ENCODE measurements at regions not wholly inside any gene's neighbourhood (a gene's known extent, or its start where the extent isn't known, plus 50 kb on each side); places are given as distances from the start of the nearest gene placed in this dataset.

DNA sequence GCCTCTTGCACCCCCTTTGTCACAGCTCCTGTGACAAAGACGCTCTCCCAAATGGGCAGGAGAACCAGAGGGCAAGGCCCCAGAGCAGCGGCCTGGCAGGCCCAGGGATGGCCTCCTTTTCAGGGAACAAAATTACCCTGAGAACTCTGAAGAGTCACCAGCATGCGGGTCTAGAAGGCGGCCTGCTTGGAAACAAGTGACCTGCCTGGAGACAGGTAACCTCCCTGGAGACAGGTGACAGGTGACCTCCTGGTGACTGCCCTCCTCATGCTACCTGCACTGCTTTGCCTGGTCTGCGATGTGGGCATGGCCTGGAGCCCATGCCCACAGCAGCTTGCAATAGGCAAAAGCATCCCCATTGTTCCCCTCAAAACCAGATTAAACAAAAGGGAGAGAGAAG is 86.5 kb upstream of the ZC3H12A start:
- H3K27me3 ChIP-seq (ENCODE audit: control insufficient read depth in 1 of 2, insufficient read depth in 2 of 2, low read length in 1 of 2) = peaks cover 0 to 1% of the 10 kb centered on the region in 2 donors
- 85% methylated on average over 5 of the region's 5 CpGs for WGBS, 2 donors
- no peak for ATAC-seq (ENCODE audit: low FRiP score)
- DNase-seq = no peak
- no peaks in the 10 kb centered on the region for H3K4me1 ChIP-seq (ENCODE audit: control insufficient read depth in 1 of 2, insufficient read depth in 2 of 2, low read length in 2 of 2)
- intact Hi-C loops (cut with DNase I) = no loop called here
- no peaks in the 10 kb centered on the region for H3K36me3 ChIP-seq (ENCODE audit: control insufficient read depth in 1 of 2, insufficient read depth in 2 of 2, low read length in 1 of 2)
- no peak overlapping the region for H3K4me3 ChIP-seq (ENCODE audit: low read length in 2 of 2)
- H3K9me3 ChIP-seq (ENCODE audit: control insufficient read depth, low read length) = peaks cover 3% of the 10 kb centered on the region
- no peak overlapping the region for H3K27ac ChIP-seq (ENCODE audit: low read depth in 1 of 2, low read length in 2 of 2)

DNA sequence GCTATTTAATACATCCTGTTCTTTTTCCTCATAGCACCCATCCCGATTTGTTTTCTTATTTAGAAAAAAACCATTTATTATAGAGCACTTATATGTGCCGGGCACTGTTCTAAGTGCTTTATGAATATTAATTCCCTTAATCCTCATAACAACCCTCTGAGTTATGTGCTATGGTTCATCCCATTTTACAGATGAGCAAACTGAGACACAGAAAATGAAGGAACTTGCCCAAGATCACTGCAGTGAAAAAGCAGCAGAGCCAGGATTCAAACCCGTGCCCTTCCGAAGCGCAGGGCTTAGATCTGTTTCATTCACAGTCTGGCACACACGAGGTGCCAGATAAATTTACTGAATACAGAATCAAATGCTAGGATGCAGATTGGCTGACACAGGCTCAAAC is 85.1 kb upstream of the ZC3H12A start:
- H3K27me3 ChIP-seq (ENCODE audit: control insufficient read depth in 1 of 2, insufficient read depth in 2 of 2, low read length in 1 of 2) = no peaks in the 10 kb centered on the region

DNA sequence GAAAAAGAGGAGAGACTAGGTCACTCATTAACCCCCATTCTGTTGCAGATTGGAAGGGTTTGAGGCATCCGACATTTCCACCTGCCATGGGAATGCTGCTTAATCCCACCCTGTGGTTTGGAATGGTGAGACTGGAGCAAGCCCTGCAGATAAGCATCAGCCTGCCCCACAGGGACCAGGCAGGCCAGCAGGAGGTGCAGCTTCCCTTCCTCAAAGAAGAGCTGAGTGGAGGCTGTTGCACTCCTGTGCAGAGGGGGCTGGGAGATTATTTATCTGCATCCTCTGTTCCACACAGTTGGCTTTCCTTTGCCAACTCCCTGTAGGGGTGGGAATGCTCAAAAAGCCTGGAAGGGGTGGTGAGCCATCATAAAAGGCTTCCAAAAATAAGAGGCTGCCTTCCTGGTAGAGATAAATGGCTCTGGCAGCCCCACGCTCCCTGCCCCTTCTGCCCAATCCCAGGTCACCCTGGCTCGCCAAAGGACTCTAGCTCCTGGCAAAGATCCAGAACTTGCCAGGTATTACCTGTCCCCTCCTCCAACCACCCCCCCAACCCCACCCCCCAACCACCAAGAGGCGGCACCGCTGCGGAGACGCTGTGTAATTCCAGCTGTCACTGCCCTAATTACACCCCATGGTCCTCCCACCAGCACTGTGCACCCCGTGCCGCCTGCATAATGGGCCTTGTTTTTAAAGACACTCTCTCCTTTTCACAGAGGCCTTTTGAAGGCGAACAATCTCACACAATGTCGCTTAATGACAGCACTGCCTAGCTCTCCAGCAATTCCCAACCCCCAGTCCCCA is 83.0 kb upstream of the ZC3H12A start:
- no peaks in the 10 kb centered on the region for H3K36me3 ChIP-seq (ENCODE audit: control insufficient read depth in 1 of 2, insufficient read depth in 2 of 2, low read length in 1 of 2)
- intact Hi-C loops (cut with DNase I) = no loop called here
- no peaks in the 10 kb centered on the region for H3K4me1 ChIP-seq (ENCODE audit: control insufficient read depth in 1 of 2, insufficient read depth in 2 of 2, low read length in 2 of 2)
- H3K27ac ChIP-seq (ENCODE audit: low read depth in 1 of 2, low read length in 2 of 2) = no peak overlapping the region
- WGBS, 2 donors = 8 to 15% methylated on average over 11 of the region's 11 CpGs
- H3K9me3 ChIP-seq (ENCODE audit: control insufficient read depth, low read length) = no peaks in the 10 kb centered on the region
- no peaks in the 10 kb centered on the region for H3K27me3 ChIP-seq (ENCODE audit: control insufficient read depth in 1 of 2, insufficient read depth in 2 of 2, low read length in 1 of 2)
- no peak overlapping the region for H3K4me3 ChIP-seq (ENCODE audit: low read length in 2 of 2)
- ATAC-seq (ENCODE audit: low FRiP score) = no peak
- DNase-seq = no peak

More for the DNA sequence above, 85.1 kb upstream of the ZC3H12A start:
- H3K27ac ChIP-seq (ENCODE audit: low read depth in 1 of 2, low read length in 2 of 2) = no peak overlapping the region
- ATAC-seq (ENCODE audit: low FRiP score) = no peak
- H3K4me1 ChIP-seq (ENCODE audit: control insufficient read depth in 1 of 2, insufficient read depth in 2 of 2, low read length in 2 of 2) = no peaks in the 10 kb centered on the region
- 80 to 83% methylated on average over 6 of the region's 6 CpGs for WGBS, 2 donors
- no peaks in the 10 kb centered on the region for H3K9me3 ChIP-seq (ENCODE audit: control insufficient read depth, low read length)
- intact Hi-C loops (cut with DNase I) = no loop called here
- H3K36me3 ChIP-seq (ENCODE audit: control insufficient read depth in 1 of 2, insufficient read depth in 2 of 2, low read length in 1 of 2) = no peaks in the 10 kb centered on the region
- no peak for DNase-seq
- H3K4me3 ChIP-seq (ENCODE audit: low read length in 2 of 2) = no peak overlapping the region

DNA sequence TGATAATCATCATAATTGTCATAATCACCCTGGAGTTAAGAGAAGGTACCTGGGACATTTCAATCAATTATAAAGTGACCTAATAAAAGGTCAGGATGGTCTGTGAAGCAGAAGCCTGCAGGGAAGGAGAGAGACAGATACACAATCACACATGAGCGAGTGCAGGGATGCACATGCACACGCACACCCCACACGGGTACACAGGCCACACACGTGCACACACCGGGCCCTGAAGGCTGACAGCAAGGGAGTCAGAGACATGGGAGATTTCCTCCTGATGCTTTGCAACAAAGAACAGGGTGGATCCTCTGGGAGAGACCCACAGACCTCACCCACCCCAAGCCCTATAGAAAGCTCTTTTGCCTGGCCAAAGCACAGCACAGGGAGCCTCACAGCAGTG is 82.3 kb upstream of the ZC3H12A start:
- 45 to 56% methylated on average over 5 of the region's 5 CpGs for WGBS, 2 donors
- no peaks in the 10 kb centered on the region for H3K27me3 ChIP-seq (ENCODE audit: control insufficient read depth in 1 of 2, insufficient read depth in 2 of 2, low read length in 1 of 2)
- ATAC-seq (ENCODE audit: low FRiP score) = no peak

DNA sequence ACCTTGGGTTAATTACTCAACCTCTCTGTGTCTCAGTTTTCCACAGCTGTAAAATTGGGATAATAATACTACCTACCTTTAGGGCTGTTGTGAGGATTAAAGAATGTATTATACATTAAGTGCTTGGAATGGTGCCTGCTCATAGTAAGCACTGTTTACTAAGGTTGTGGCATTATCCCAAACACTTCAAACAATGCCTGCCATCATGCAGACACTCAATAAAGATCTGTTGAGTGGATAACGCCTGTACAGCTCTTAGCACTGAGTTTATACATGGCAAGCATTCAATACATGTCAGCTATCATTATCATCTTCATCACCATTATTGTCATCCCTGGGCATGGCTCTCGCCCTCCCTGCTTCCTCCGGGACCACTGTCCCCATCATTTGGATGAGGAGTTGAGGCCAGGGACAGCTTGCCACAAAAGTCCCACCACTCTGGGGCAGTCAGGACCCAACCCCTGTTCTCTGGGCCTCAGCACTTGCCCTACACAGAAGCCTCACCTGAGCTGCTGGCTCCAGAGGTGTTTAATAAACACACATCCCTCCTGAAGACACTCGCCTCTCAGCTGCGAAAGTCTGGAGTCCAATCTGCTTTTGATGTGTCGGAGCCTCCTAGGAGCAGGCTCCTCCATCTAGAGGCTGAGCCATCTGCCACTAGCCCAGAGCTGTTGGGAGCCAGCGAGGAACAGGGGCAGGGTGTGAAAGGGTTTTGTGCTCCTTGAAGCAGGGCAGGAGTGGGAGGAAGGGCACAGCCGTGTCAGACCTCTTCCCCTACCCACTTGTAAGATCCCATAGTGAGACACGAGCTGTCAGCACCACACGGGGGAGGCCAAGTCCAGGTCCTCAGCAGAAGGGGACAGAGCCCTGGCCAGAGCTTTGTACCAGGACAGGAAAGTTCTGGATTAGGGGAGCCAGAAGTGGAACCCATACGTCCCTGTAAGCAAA is 80.9 kb upstream of the ZC3H12A start:
- H3K27me3 ChIP-seq (ENCODE audit: control insufficient read depth in 1 of 2, insufficient read depth in 2 of 2, low read length in 1 of 2) = no peaks in the 10 kb centered on the region
- no peak overlapping the region for H3K27ac ChIP-seq (ENCODE audit: low read depth in 1 of 2, low read length in 2 of 2)
- H3K9me3 ChIP-seq (ENCODE audit: control insufficient read depth, low read length) = no peaks in the 10 kb centered on the region
- H3K36me3 ChIP-seq (ENCODE audit: control insufficient read depth in 1 of 2, insufficient read depth in 2 of 2, low read length in 1 of 2) = no peaks in the 10 kb centered on the region
- intact Hi-C loops (cut with DNase I) = no loop called here
- no peak overlapping the region for H3K4me3 ChIP-seq (ENCODE audit: low read length in 2 of 2)
- 30 to 45% methylated on average over 11 of the region's 11 CpGs for WGBS, 2 donors
- no peak for ATAC-seq (ENCODE audit: low FRiP score)
- no peak for DNase-seq
- H3K4me1 ChIP-seq (ENCODE audit: control insufficient read depth in 1 of 2, insufficient read depth in 2 of 2, low read length in 2 of 2) = no peaks in the 10 kb centered on the region

More for the DNA sequence above, 82.3 kb upstream of the ZC3H12A start:
- Histone ChIP-seq H3K4me3 (ENCODE audit: low read length in 2 of 2) (no peak overlapping the region), H3K36me3 (ENCODE audit: control insufficient read depth in 1 of 2, insufficient read depth in 2 of 2, low read length in 1 of 2) (no peaks in the 10 kb centered on the region), H3K9me3 (ENCODE audit: control insufficient read depth, low read length) (no peaks in the 10 kb centered on the region), H3K4me1 (ENCODE audit: control insufficient read depth in 1 of 2, insufficient read depth in 2 of 2, low read length in 2 of 2) (no peaks in the 10 kb centered on the region), H3K27ac (ENCODE audit: low read depth in 1 of 2, low read length in 2 of 2) (no peak overlapping the region)
- no peak for DNase-seq
- intact Hi-C loops (cut with DNase I) = no loop called here

DNA sequence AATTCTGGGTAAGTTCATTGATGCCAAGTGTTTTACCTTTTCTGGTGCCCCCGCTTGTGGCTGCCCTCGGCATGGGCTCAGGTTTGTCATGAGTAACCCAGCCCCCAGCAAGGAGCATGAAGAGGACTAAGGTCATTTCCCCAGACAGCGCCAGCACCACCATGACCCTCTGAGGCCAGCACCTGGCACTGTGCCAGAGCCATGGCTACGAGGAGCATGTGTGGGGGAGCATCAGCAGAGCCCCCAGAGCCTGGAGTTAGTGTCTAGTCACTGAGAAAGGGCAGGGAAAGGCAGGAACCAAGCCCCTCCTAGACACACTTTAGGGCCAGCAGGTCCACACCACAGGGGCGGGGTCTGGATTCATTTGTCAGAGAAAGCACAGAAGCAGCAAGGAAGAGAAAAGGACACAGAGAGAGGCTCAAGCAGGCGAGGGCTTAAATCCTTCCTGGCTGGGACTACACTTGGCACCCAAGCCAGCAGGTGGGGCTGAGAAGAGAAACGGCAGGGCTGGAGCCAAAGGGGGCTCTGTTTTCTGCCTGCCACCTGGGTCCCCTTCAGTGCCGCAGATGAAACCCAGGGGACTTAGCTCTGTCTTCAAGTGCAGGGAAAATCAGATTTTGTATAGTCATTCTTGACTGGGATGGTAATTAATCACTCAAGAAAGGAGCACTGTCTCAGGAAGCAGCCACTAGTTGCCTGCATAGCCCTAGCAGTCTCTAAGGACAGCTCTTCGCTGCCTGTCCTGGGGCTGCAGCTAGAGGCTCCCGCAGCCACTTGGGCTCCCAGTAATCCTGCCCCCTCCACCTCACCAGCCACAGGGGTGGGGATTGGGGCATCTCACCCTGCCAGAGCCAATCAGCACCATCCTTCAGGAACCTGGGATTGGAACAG is 79.6 kb upstream of the ZC3H12A start:
- Histone ChIP-seq H3K27ac (ENCODE audit: low read depth in 1 of 2, low read length in 2 of 2) (no peak overlapping the region), H3K27me3 (ENCODE audit: control insufficient read depth in 1 of 2, insufficient read depth in 2 of 2, low read length in 1 of 2) (no peaks in the 10 kb centered on the region), H3K4me1 (ENCODE audit: control insufficient read depth in 1 of 2, insufficient read depth in 2 of 2, low read length in 2 of 2) (no peaks in the 10 kb centered on the region), H3K9me3 (ENCODE audit: control insufficient read depth, low read length) (no peaks in the 10 kb centered on the region), H3K4me3 (ENCODE audit: low read length in 2 of 2) (no peak overlapping the region), H3K36me3 (ENCODE audit: control insufficient read depth in 1 of 2, insufficient read depth in 2 of 2, low read length in 1 of 2) (no peaks in the 10 kb centered on the region)
- peak in 1 of 2 donors; percentile 78 for DNase-seq
- WGBS, 2 donors = 30 to 36% methylated on average over 10 of the region's 10 CpGs
- ATAC-seq (ENCODE audit: low FRiP score) = no peak
- intact Hi-C loops (cut with DNase I) = no loop called here

DNA sequence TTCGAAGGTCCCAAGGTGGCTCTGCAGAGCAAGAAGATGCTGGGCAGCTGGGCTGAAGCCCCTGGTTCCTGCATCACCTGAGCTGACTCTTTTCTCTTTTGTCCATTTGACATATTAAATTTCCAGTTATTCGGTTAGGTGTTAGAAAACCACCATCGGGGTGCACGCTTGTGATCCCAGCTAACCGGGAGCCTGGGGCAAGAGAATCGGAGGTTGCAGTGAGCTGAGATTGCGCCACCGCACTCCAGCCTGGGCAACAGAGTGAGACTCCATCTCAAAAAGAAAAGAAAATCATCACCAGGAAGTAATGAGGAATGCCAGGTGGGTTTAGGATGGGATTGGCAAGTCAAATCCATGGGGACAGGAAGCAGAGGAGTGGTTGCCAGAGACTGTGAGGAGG is 76.3 kb upstream of the ZC3H12A start:
- H3K27me3 ChIP-seq (ENCODE audit: control insufficient read depth in 1 of 2, insufficient read depth in 2 of 2, low read length in 1 of 2) = no peaks in the 10 kb centered on the region
- no peaks in the 10 kb centered on the region for H3K4me1 ChIP-seq (ENCODE audit: control insufficient read depth in 1 of 2, insufficient read depth in 2 of 2, low read length in 2 of 2)
- WGBS, 2 donors = 91 to 94% methylated on average over 8 of the region's 8 CpGs
- no peaks in the 10 kb centered on the region for H3K9me3 ChIP-seq (ENCODE audit: control insufficient read depth, low read length)
- H3K4me3 ChIP-seq (ENCODE audit: low read length in 2 of 2) = no peak overlapping the region
- ATAC-seq (ENCODE audit: low FRiP score) (no peak), DNase-seq (no peak)
- intact Hi-C loops (cut with DNase I) = no loop called here
- H3K36me3 ChIP-seq (ENCODE audit: control insufficient read depth in 1 of 2, insufficient read depth in 2 of 2, low read length in 1 of 2) = no peaks in the 10 kb centered on the region
- H3K27ac ChIP-seq (ENCODE audit: low read depth in 1 of 2, low read length in 2 of 2) = no peak overlapping the region

DNA sequence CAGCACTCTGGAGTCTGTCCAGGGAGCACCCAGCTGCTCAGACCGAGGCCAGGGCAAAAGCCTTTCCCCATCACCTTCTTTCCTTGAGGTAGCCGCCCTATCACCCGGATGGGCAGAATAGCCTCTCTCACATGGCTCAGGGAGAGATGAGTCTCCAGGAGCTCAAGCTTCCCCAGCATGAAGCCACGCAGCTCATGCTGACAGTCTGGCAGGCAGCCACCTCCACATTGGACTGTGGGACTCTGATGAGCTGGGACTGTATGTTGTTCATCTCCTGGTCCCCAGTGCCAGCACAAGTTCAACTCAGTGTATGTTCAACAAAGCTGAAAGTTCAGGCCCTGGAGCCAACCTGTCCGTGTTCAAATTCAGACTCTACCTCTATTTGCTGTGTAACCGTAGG is 75.2 kb upstream of the ZC3H12A start:
- Histone ChIP-seq H3K27me3 (ENCODE audit: control insufficient read depth in 1 of 2, insufficient read depth in 2 of 2, low read length in 1 of 2) (no peaks in the 10 kb centered on the region), H3K27ac (ENCODE audit: low read depth in 1 of 2, low read length in 2 of 2) (no peak overlapping the region), H3K9me3 (ENCODE audit: control insufficient read depth, low read length) (no peaks in the 10 kb centered on the region), H3K4me3 (ENCODE audit: low read length in 2 of 2) (no peak overlapping the region), H3K36me3 (ENCODE audit: control insufficient read depth in 1 of 2, insufficient read depth in 2 of 2, low read length in 1 of 2) (no peaks in the 10 kb centered on the region), H3K4me1 (ENCODE audit: control insufficient read depth in 1 of 2, insufficient read depth in 2 of 2, low read length in 2 of 2) (no peaks in the 10 kb centered on the region)
- intact Hi-C loops (cut with DNase I) = no loop called here
- no peak for ATAC-seq (ENCODE audit: low FRiP score)
- WGBS, 2 donors = 59 to 75% methylated on average over 6 of the region's 6 CpGs
- DNase-seq = no peak
